GM12892 (cell line): ENCODE measurements at regions not wholly inside any gene's neighbourhood (a gene's known extent, or its start where the extent isn't known, plus 50 kb on each side); places are given as distances from the start of the nearest gene placed in this dataset.

ENCODE experiments used
- POLR2A ChIP-seq: IDR thresholded peaks from 2 replicates; pipeline ENCODE4 v1.6.1; 2011; ENCODE audit warnings: low read depth, low read length, control low read depth
- POLR2AphosphoS5 ChIP-seq: IDR thresholded peaks from 2 replicates; pipeline ENCODE4 v1.6.1; 2011; ENCODE audit warnings: low read depth, low read length, control low read depth

GRCh38 chr10:71161425-71161824 is 50.9 kb upstream of the UNC5B start:
- TF ChIP-seq POLR2A, result no peak
- no peak for TF ChIP-seq POLR2AphosphoS5
